PC-9 (cell line): ENCODE measurements at regions not wholly inside any gene's neighbourhood (a gene's known extent, or its start where the extent isn't known, plus 50 kb on each side); places are given as distances from the start of the nearest gene placed in this dataset.

Source experiments
- EZH2 ChIP-seq: fragments of 200-600 bp; sonication (generic); IDR thresholded peaks from 2 replicates; pipeline ENCODE4 v1.8.0; 2017; ENCODE audit warnings: antibody characterized with exemption, low read depth
- TF ChIP-seq, protein P1 (sequence below): fragments of 200-600 bp; sonication (generic); conservative IDR thresholded peaks from 2 replicates; pipeline ENCODE4 v1.6.1; 2017; ENCODE audit warnings: mixed run types, antibody characterized with exemption, mild to moderate bottlenecking, moderate library complexity

DNA sequence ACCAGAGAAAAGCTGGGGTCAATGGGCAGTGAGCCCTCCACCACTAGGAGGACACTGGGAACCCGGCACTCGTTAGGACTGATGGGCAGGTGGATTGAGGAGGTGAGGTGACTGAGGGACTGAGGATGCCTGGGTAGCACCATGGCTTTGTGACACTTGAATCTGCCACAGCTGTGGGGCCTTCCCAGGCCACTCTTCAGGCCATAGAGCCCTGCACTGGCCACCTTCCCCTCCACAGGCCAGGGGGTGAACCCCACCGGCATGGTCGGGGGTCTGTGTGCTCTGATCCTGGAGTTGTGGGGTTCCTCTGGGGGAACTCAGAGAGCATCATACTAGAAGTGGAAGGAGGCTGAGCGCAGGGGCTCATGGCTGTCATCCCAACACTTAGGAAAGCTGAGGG is 423.5 kb downstream of the ZNF536 start:
- TF ChIP-seq, protein P1, sequence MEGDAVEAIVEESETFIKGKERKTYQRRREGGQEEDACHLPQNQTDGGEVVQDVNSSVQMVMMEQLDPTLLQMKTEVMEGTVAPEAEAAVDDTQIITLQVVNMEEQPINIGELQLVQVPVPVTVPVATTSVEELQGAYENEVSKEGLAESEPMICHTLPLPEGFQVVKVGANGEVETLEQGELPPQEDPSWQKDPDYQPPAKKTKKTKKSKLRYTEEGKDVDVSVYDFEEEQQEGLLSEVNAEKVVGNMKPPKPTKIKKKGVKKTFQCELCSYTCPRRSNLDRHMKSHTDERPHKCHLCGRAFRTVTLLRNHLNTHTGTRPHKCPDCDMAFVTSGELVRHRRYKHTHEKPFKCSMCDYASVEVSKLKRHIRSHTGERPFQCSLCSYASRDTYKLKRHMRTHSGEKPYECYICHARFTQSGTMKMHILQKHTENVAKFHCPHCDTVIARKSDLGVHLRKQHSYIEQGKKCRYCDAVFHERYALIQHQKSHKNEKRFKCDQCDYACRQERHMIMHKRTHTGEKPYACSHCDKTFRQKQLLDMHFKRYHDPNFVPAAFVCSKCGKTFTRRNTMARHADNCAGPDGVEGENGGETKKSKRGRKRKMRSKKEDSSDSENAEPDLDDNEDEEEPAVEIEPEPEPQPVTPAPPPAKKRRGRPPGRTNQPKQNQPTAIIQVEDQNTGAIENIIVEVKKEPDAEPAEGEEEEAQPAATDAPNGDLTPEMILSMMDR: no peak
- TF ChIP-seq EZH2: no peak
